ENCODE measurements at regions not wholly inside any gene's neighbourhood (a gene's known extent, or its start where the extent isn't known, plus 50 kb on each side); places are given as distances from the start of the nearest gene placed in this dataset.
"Not testable (repeated sequence)": the region's sequence is repeated elsewhere in the genome, so short reads cannot be mapped to it uniquely, and the experiment has no call there.

- no peak for DNase-seq
Observed at GRCh38 chr22:22697377-22698117, 53.1 kb downstream of the GGTLC2 start.

- DNase-seq, result no peak
Observed at GRCh38 chr22:22698263-22698750, 53.9 kb downstream of the GGTLC2 start.

- DNase-seq, result no peak
Observed at GRCh38 chr22:22700631-22701030, 56.2 kb downstream of the GGTLC2 start.

DNA sequence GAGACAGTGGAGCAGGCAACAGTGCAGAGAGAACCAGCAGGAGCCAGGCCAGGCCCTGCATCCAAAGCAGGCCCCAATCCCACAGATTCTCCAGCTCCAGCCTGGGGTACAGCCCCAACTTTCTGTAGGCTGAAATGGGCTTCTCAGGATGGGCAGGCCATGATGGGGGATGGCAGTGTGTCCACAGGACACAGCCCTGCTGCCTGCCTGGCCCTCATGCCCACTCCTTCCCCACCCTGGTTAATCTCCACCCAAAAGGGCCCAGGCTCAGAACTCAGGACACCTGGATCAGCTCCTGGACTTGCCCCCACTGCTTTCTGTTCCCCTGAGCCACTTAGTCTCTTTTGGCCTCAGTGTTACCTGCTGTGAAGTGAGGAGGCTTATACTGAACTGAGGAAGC is 57.1 kb downstream of the GGTLC2 start:
- DNase-seq, result not testable (repeated sequence)

DNA sequence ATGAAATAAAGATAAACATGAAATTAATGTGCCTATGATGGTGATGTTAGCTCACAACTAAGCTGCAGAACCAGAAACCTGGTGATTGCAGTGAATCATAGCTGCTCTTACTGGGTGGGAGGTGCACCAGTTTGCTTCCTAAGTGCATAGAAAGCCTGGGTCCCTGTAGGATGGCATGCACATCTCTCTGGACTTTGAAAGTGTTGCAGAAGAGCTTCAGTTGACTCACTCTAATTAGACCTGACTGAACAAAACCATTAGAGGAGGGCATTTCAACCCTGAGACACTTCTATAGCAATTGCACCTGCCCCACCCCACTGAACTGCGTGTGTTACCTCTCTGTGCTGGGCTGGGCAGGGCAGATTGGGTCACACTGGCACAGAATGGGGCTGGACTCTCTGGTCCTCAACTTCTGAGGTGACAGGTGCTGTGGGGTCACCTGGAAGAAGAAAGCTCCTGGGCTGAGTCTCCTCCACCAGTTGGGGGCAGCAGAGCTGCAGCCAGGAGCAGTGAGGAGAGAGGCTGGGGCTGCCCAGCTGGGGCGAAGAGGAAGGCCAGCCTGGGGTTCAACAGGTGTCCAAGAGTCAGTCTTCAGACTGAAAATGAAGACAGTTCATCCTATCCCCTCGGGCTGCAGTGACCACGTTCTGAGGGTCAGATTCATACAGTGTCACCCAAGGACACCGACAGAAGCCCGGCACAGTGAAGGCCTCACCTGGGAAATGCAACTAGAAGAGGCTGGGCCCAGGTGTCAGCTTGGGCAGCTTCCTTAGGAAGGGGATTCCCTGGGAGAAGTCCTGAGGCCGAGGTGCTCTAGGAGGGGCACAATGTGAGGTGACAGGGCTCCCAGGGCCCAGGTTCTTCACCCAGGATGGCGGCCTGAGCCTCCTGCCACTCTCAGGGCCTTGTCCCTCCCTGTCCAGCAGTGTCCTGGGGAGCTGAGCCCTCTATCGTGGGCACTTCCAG is 58.1 kb downstream of the GGTLC2 start:
- DNase-seq, result no peak

DNA sequence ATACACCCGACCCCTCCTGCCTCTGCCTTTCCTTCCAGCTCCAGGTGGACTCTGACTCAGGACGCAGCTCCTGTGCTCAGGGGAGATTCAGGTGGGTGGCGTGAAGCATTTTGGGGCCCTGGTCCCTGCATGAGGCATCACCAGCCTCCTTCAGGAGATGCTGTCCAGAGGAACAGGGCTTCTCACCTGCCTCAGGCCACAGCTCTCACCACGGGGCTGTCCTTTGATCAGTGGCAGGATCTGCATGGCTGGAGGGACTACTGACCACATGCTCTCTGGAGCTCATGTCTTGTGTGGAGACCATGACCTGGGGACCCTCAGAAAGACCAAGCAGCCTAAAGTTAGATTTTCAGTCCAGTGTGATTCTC is 58.8 kb downstream of the GGTLC2 start:
- no peak for DNase-seq

DNA sequence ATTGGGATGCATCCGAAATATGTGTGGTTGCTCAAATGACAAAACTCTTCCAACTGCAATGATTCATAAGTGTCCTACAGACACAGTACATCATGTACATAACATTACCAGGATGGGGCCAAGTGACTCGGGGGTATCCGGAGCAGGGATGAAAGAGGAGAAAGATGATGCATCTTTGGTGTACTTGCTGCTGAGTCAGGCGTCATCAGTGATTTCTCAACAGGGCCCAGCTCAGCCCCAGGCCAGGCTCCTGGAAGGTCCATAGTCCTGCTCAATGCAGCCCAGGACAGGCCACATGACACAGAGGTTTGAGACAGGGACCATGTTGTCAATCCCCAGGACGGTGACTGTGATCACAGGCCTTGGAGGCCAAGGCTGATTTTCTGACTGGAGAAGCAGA is 59.3 kb downstream of the GGTLC2 start:
- no peak for DNase-seq

- DNase-seq, result no peak
Observed at GRCh38 chr22:22704156-22704946, 59.9 kb downstream of the GGTLC2 start.

DNA sequence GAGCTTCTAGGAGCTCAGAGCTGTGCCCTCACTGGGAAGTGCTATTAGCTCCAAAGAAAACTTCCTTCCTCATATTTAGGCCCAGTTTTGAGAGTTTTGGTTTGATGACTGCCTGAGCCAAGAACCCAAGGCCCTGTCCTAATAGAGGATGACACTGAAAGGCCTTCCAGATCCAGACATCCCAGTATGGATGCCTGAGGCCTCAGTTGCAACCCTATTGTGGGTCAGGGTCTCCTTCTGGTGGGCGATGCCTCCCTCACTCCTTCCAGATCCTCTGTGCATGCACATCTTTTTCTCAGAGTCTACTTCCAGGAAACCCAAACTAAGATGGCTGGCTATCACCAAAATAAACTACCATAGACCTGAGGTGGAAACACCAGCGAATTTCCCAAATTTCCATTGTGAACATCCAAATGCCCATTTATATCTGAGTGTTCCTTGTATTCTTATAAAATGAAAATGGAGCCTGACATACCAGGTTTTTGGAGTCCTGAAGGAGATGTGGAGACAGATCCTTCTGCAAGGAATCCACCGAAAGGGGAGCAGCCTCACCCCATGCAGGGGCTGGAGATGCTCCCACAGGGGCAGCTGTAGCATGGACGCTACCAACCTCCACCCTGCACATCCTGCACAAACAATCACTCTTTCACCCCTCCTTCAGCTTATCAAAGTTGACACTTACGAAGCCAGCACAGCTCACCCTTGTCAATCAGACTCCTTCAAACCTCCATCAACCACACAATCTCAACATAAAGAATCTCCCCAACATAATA is 61.1 kb downstream of the GGTLC2 start:
- no peak for DNase-seq

GRCh38 chr22:22706253-22706915 is 62.0 kb downstream of the GGTLC2 start:
- DNase-seq, result no peak

GRCh38 chr22:22709719-22710445 is 65.5 kb downstream of the GGTLC2 start:
- DNase-seq, result no peak

GRCh38 chr22:22710719-22711531 is 66.5 kb downstream of the GGTLC2 start:
- DNase-seq, result peak in 27 of 58 donors; percentile 1 to 63 (median 11)

- DNase-seq, result no peak
Observed at GRCh38 chr22:22711532-22711913, 67.1 kb downstream of the GGTLC2 start.

GRCh38 chr22:22712092-22712658 is 67.8 kb downstream of the GGTLC2 start:
- DNase-seq, result no peak

DNA sequence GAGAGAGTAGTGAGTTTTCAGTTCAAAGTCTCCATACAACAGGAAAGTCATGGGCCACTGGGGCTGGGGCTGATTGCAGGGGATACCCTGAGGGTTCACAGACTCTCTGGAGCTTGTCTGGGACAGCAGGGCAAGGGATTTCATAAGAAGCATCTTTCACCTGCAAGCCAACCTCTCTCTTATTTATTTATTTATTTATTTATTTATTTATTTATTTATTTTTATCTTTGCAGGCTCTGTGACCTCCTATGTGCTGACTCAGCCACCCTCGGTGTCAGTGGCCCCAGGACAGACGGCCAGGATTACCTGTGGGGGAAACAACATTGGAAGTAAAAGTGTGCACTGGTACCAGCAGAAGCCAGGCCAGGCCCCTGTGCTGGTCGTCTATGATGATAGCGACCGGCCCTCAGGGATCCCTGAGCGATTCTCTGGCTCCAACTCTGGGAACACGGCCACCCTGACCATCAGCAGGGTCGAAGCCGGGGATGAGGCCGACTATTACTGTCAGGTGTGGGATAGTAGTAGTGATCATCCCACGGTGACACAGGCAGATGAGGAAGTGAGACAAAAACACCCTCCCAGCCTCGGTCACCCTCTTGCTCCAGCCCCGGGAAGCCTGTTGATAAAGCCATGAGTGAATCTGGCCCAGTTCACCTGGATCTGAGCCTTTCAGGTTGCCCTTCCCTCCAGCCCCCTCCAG is 68.4 kb downstream of the GGTLC2 start:
- no peak for DNase-seq

- DNase-seq, result no peak
Observed at GRCh38 chr22:22713416-22713815, 69.0 kb downstream of the GGTLC2 start.

DNA sequence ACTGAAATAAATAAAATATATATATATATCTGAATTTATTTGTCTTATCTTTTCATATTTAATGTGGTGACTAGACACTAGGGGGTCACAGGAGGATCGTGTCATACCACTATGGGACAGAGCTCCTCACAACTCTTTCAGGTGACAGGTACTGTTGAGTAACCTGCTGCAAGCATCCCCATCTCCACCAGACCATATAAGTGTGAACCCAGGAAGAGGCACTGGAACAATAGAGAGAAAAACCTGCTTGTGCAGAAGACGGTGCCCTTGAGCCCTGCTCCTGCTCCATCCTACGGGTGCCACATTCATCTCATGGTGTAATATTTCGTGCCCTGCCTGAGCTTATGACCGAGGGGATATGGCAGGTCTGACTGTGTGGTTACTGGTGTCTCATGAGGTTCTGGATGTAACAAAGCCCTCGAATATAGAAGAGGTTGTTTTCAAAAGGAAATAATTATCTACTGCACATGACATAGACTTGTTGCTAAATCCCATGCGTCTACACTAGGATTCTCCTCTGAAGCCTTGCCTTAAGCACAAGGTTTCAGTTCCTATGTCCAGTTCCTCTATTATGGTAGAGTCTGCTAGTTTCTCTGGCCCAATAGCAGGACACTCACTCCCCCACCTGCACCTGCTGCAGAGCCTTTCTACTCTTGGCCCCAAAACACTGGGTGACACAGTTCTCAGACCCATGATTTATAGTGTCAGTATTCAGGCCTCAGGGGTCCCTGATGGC is 70.4 kb downstream of the GGTLC2 start:
- DNase-seq, result no peak
